ENCODE measurements at regions not wholly inside any gene's neighbourhood (a gene's known extent, or its start where the extent isn't known, plus 50 kb on each side); places are given as distances from the start of the nearest gene placed in this dataset.

GRCh38 chr10:83555264-83555663 is 584.0 kb upstream of the GHITM start:
- CTCF ChIA-PET (ENCODE audit: partially characterized antibody), result no interaction called here
- POLR2A ChIA-PET (ENCODE audit: partially characterized antibody), result no interaction called here
- TF ChIP-seq CEBPB (IDR thresholded peaks at IDR 0.05; ENCODE audit: low read depth, low read length) (no peak), RBBP5 (IDR thresholded peaks at IDR 0.05; ENCODE audit: borderline replicate concordance, low read depth, low read length) (no peak), KDM5A (IDR thresholded peaks at IDR 0.05; ENCODE audit: low read length) (no peak), ASH2L (IDR thresholded peaks at IDR 0.05; ENCODE audit: low read length) (no peak), KDM4A (IDR thresholded peaks at IDR 0.05; ENCODE audit: low read depth, low read length, severe bottlenecking) (no peak), CREB1 (IDR thresholded peaks at IDR 0.05) (no peak), CTBP2 (IDR thresholded peaks at IDR 0.05; ENCODE audit: borderline replicate concordance, insufficient read depth, insufficient read length, low read length) (no peak), KDM1A (IDR thresholded peaks at IDR 0.05; ENCODE audit: borderline replicate concordance, low read length) (no peak), TAF7 (optimal IDR thresholded peaks at IDR 0.05; ENCODE audit: borderline replicate concordance, low read depth, low read length) (no peak)

More at GRCh38 chr10:83555264-83555663, 584.0 kb upstream of the GHITM start:
- Histone ChIP-seq H3K14ac (ENCODE audit: insufficient read length) (no peak overlapping the region), H4K20me1 (replicated peaks in 1 of 2; ENCODE audit: control insufficient read depth in 1 of 2, insufficient read depth in 2 of 2, low read length in 2 of 2) (no peaks in the 10 kb centered on the region), H3K79me2 (ENCODE audit: control insufficient read depth in 1 of 2, insufficient read depth in 2 of 2, low read length in 2 of 2) (no peaks in the 10 kb centered on the region), H4K91ac (replicated peaks; ENCODE audit: insufficient read length, low read length) (no peak overlapping the region), H2BK20ac (ENCODE audit: low read length) (no peak overlapping the region), H4K5ac (ENCODE audit: insufficient read length, low read depth, low read length) (no peak overlapping the region), H3K4me3 (ENCODE audit: extremely low read depth in 1 of 4, insufficient read depth in 2 of 4, low read depth in 3 of 4, low read length in 4 of 4) (no peak overlapping the region), H3K4me2 (ENCODE audit: insufficient read depth in 1 of 2, low read depth in 2 of 2, low read length in 2 of 2) (no peak overlapping the region), H2BK5ac (ENCODE audit: low read depth, low read length) (no peak overlapping the region), H3K79me1 (ENCODE audit: low read depth, low read length) (no peaks in the 10 kb centered on the region), H3K27ac (ENCODE audit: low read depth, low read length) (no peak overlapping the region), H2BK15ac (ENCODE audit: low read length) (no peak overlapping the region), H3K27me3 (replicated peaks in 1 of 4; ENCODE audit: control insufficient read depth in 3 of 4, extremely low read depth in 1 of 4, insufficient read depth in 3 of 4, low read length in 3 of 4) (no peaks in the 10 kb centered on the region), H3K4me1 (replicated peaks in 1 of 4; ENCODE audit: control insufficient read depth in 3 of 4, insufficient read depth in 4 of 4, low read length in 3 of 4) (no peaks in the 10 kb centered on the region), H3K23ac (ENCODE audit: insufficient read length) (no peak overlapping the region), H2BK12ac (ENCODE audit: low read depth, low read length) (no peak overlapping the region), H3K23me2 (ENCODE audit: low read depth, low read length) (no peaks in the 10 kb centered on the region), H2AK5ac (ENCODE audit: low read depth, low read length) (no peak overlapping the region), H3K9ac (replicated peaks in 1 of 4; ENCODE audit: extremely low read depth in 1 of 4, low read depth in 3 of 4, low read length in 3 of 4) (no peak overlapping the region), H2AFZ (ENCODE audit: low read length) (no peak overlapping the region), H3K56ac (replicated peaks; ENCODE audit: insufficient read length, low read depth, low read length) (no peak overlapping the region), H3K4ac (replicated peaks; ENCODE audit: insufficient read length, low read depth, low read length) (no peak overlapping the region), H2BK120ac (replicated peaks; ENCODE audit: low read depth, low read length) (no peak overlapping the region), H3K9me3 (ENCODE audit: insufficient read depth in 2 of 2, low read depth in 1 of 2, low read length in 1 of 2) (no peaks in the 10 kb centered on the region), H3K18ac (ENCODE audit: extremely low read depth, low read length) (no peak overlapping the region), H3K36me3 (ENCODE audit: control insufficient read depth in 2 of 4, insufficient read depth in 4 of 4, low read length in 3 of 4) (no peaks in the 10 kb centered on the region), H4K8ac (ENCODE audit: extremely low read depth, insufficient read depth, low read length) (no peak overlapping the region)
- DNase-seq (ENCODE audit: low read depth in 1 of 2, low spot score in 2 of 2), result no peak
- FAIRE-seq, result no peak
